ENCODE measurements at regions not wholly inside any gene's neighbourhood (a gene's known extent, or its start where the extent isn't known, plus 50 kb on each side); places are given as distances from the start of the nearest gene placed in this dataset.

- no peak for DNase-seq (ENCODE audit: low read depth)
- TF ChIP-seq, protein P1, sequence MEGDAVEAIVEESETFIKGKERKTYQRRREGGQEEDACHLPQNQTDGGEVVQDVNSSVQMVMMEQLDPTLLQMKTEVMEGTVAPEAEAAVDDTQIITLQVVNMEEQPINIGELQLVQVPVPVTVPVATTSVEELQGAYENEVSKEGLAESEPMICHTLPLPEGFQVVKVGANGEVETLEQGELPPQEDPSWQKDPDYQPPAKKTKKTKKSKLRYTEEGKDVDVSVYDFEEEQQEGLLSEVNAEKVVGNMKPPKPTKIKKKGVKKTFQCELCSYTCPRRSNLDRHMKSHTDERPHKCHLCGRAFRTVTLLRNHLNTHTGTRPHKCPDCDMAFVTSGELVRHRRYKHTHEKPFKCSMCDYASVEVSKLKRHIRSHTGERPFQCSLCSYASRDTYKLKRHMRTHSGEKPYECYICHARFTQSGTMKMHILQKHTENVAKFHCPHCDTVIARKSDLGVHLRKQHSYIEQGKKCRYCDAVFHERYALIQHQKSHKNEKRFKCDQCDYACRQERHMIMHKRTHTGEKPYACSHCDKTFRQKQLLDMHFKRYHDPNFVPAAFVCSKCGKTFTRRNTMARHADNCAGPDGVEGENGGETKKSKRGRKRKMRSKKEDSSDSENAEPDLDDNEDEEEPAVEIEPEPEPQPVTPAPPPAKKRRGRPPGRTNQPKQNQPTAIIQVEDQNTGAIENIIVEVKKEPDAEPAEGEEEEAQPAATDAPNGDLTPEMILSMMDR (IDR thresholded peaks at IDR 0.05; ENCODE audit: low read length, missing control alignments) = no peak
- H3K4me3 ChIP-seq (replicated peaks; ENCODE audit: low read depth, low read length) = no peak overlapping the region
Observed at GRCh38 chr1:39145331-39145965, 59.0 kb upstream of the MACF1 start.

DNA sequence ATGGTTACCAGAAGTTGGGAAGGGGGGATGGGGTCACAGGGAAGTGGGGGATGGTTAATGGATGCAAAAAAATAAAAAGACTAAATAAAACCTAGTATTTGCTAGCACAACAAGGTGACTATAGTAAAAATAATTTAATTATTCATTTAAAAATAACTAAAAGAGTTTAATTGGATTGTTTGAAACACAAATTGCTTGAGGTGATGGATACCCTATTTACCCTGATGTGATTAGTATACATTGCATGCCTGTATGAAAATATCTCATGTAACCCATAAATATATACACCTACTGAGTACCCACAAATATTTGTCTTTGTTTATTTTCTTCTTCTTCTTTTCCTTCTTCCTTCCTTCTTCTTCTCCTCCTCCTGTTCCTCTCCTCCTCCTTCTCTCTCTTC lies 57.8 kb upstream of the MACF1 start:
- H3K4me3 ChIP-seq (replicated peaks; ENCODE audit: low read depth, low read length) = no peak overlapping the region
- no peak for DNase-seq (ENCODE audit: low read depth)
- TF ChIP-seq, protein P1 (IDR thresholded peaks at IDR 0.05; ENCODE audit: low read length, missing control alignments) = no peak

DNA sequence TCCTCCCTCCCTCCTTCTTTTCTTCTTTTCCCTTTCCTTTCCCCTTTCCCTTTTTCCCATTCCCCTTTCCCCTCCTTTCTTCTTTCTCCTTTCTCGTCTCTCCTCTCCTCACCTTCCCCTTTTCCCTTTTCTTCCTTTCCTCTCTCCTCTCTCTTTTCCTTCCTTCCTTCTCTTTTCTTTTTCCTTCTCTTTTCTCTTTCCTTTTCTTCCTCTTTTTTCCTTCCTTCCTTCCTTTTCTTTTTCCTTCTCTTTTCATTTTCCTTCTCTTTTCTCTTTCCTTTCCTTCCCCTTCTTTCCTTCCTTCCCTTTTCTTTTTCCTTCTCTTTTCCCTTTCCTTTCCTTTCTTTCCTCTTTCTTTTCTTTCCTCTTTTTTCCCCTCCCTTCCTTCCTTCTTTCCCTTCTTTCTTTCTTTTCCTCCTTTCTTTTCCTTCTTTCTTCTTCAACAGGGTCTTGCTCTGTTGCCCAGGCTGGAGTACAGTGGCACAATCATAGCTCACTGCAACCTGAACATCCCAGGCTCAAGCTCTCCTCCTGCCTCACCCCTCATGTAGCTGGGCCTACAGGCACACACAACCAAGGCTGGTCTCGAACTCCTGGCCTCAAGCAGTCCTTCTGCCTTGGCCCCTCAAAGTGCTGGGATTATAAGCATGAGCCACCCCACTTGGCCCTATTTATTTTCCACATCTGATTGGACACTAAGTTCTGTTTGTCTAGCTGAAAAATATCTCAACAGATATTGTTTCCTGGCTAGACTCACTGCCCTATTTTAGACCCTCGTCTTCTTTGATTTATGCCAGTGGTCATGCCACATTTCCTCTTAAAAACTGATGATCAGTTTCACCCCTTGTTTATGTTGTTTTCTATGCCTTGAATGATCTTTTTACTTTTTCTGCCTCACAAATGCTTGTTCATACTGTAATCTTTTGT lies 57.1 kb upstream of the MACF1 start:
- H3K4me3 ChIP-seq (replicated peaks; ENCODE audit: low read depth, low read length) = no peak overlapping the region
- no peak for DNase-seq (ENCODE audit: low read depth)
- TF ChIP-seq, protein P1 (IDR thresholded peaks at IDR 0.05; ENCODE audit: low read length, missing control alignments) = no peak

DNA sequence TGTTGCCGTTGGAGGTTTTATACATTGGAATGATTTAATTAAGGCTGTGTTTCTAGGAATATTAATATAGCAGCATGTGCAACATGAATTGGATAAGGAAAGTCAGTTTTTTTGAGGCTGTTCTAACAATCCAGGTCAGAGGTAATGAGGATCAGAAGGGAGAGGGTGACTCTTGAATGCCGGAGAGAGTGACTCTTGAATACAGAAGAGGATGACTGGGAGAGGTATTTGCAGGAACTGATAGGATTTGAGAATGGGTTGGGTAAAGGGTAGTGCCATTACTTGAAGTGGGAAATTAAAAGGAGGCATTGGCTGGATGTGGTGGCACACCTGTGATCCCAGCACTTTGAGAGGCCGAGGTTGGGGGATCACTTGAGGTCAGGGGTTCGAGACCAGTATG lies 55.6 kb upstream of the MACF1 start:
- TF ChIP-seq, protein P1 (IDR thresholded peaks at IDR 0.05; ENCODE audit: low read length, missing control alignments) = no peak

GRCh38 chr1:39149509-39149908 lies 55.0 kb upstream of the MACF1 start:
- TF ChIP-seq, protein P1 (IDR thresholded peaks at IDR 0.05; ENCODE audit: low read length, missing control alignments) = no peak
- no peak for DNase-seq (ENCODE audit: low read depth)
- no peak overlapping the region for H3K4me3 ChIP-seq (replicated peaks; ENCODE audit: low read depth, low read length)

More for the DNA sequence above, 55.6 kb upstream of the MACF1 start:
- no peak overlapping the region for H3K4me3 ChIP-seq (replicated peaks; ENCODE audit: low read depth, low read length)
- no peak for DNase-seq (ENCODE audit: low read depth)

DNA sequence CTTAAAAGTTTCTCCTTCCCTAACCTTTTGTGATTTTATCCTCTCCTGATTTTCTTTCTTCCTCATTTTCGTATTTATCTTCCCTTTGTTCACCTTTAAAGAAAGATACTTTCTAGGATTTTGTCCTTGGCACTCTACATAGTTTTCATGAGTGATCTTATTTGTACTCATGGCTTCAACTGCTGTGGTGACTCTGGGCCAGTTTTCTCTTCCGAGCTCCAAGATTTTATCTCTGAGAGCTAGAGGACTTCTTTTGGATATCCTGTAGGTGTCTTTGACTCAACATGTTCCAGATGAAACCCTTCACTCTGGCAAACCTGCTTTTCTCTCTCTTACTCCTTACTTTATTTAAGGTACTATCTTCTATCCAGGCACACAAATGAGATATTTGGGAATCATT lies 53.7 kb upstream of the MACF1 start:
- TF ChIP-seq, protein P1 (IDR thresholded peaks at IDR 0.05; ENCODE audit: low read length, missing control alignments) = no peak
- no peak overlapping the region for H3K4me3 ChIP-seq (replicated peaks; ENCODE audit: low read depth, low read length)
- no peak for DNase-seq (ENCODE audit: low read depth)

All from fibroblast of pulmonary artery (primary cell).